Dermis microvascular lymphatic vessel endothelial cell (primary cell): ENCODE measurements at regions not wholly inside any gene's neighbourhood (a gene's known extent, or its start where the extent isn't known, plus 50 kb on each side); places are given as distances from the start of the nearest gene placed in this dataset.
A peak's percentile ranks its signal among the peaks of the same experiment; 100 is the strongest.

ENCODE experiments used
- DNase-seq, 2 donors: peaks; one replicate each; pipeline versions ENCODE4 v3.0.0 to v3.0.0-alpha.2; 2010; ENCODE audit warnings: low read depth in 2 of 2

DNA sequence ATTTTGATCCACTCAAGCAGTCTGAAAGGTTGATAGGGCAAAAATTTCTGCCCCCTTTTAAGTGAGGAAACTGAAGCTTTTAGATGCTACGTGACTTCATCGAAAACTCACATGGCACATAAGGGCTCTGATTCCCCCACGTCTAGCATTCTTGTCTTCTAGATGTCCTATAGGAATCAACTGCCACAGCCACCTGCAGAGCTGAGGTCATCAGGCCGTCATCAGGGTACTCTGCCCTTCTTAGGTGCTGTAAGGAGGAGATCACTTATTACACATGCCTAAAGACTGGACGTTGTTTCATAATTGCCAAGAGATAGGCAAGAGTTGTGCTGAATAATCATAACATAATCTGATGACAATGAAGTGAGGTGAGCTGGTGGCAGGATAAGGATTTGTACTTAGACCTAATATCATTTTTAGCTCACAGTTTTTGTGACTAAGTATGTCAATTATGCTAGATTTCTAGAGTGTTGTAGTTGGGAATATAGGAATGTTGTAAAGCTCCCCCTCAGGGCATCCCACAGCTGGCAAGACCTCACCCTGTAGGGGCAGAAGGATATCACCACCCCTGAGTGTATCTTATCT, 349.4 kb downstream of the METTL15 start:
- DNase-seq = no peak

DNA sequence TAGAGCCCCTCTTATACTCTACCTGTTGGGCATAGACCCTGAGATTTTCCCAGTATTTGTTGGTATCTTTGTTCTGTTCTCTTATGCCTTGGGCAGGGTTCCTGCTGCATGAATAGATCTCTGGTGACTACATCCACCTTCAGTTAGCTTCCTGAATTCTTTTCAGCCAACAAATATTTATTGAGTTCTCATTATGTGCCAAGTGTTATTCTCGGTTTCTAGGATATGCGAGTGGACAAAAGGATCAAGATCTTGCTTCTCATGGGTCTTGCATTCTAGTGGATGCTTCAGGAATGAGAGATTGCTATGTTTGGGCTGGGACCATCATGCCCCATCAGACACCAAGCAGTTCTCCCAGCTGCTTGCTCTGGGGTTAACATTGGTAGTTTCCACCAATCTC, 340.0 kb downstream of the METTL15 start:
- DNase-seq = no peak

DNA sequence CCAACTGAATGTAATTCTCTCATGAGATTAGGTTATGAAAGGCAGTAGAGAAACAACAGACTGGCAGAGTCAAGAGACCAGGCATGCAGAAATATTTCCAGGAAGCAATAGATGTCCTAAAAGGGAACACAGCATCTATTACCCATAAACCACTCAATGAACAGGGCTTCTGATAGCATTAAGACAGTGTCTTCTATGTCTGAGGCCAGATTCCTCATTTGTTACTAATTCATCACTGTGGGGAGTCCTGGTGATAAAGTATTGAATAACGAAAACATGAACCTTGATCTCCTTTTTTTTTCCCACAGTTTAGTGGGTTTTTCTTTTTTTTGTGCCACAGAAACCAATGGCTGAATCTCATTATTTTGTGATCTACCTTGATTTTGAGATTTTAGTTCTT, 339.0 kb downstream of the METTL15 start:
- no peak for DNase-seq

DNA sequence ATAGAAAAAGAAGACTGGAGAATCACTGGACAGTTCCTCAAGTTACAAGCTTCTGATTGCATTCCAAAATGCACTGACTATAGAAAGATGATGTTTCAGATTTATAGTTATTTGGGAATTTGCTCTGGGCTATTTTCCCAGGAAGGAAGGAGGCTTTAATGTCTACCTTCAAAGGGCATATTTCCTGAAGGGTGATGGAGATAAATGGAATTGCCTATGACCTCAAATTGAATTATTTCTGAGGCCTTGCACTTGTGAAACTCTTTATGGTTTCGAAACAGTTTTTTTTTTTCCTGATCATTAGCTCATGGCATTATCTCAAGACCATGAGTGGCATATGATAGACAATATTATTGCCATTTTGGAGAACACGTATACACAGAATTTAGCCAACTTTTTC, 333.9 kb downstream of the METTL15 start:
- no peak for DNase-seq

DNA sequence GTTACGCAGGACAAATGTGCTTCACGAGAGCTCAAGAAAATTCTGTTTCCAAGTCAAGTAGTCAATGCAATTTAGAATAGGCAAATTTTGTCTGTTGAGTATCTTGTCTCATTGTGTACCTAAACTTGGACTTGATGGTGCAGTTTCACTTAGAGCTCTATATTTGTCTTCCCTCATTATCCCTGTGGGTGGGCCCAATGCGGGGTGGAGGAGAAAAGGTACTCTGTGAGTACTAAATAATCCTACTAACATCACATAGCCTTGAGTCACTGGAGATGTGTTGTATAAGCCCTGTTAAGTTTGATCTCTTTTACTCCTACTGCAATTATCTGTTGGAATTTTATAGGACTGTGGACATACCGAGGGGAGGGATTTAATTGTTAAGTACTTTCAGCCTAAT, 331.2 kb downstream of the METTL15 start:
- DNase-seq = no peak

DNA sequence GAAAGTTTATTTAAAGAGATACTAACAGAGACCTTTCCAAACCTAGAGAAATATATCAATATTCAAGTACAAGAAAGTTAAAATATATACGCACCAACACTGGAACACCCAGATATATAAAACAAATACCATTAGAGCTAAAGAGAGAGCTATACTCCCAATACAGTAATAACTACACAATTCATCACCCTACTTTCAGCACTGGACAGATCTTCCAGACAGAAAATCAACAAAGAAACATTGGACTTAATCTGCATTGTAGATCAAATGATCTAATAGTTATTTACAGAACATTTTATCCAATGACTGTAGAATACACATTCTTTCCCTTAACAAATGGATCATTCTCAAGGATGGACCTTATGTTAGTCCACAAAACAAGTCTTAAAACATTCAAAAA, 311.9 kb downstream of the METTL15 start:
- DNase-seq = no peak

DNA sequence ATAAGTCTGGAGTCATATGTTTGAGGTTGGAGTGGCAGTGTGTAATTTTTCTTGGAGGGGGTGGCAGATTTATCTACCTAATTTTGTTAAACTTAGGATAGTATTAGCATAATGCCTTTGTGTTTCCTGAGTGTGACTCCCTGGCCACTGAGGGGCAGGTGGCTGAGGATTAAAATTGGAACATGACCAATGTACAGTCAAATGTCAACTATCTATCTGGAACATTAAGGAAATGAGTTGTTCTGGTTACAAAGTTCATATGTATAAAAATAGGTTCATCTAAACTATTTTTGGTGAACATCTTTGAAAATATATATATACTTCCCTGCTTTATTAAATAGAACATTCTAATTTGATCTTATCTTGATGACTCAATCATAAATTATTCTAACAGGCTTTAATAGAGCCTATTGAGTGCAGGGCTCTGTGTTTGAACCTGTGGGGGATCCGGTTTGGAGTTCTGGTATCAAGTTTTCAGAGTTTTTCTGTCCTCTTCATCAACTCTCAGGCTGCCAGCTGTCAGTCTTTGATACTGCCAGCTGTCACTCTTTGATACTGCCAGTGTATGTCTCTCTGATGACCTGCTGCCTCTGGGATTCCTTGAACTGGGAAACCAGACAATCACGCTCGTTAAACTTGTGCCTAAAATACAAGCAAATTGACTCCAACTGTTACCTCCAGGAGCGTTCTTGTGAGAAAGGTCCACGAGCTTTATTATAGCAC, 309.6 kb downstream of the METTL15 start:
- DNase-seq = peak in 1 of 2 donors; percentile 9

DNA sequence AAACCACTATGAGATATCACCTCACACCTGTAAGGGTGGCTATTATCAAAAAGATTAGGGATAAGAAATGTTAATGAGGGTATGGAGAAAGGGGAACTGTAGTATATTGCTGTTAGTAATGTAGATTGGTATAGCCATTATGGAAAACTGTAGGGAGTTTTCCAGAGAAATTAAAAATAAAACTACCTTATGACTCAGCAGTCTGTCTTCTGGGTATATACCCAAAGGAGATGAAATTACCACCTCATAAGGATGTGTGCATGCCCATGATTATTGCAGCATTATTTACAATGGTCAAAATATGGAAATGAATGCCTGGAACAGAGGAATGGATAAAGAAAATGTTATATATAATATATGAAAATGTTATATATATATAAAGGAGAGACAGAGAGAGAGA, 303.8 kb downstream of the METTL15 start:
- no peak for DNase-seq

DNA sequence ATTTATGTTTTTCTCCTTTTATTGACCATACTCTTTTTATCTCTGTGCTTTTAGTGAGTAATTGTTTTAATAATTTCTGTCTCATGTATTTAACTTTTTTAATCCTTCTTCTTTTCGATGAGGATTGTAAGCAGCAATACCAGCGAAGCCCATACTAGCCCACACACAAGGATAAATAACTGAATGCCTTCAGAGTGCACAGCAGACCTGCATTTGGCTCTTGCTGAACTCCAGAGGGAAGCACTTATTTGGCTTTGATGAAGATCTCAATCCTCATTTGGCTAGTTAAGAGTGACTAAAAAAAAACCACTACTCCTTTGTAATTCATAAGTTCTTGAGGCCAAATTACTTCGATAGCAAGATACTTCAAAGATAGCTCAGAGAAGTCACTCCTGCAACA, 293.3 kb downstream of the METTL15 start:
- no peak for DNase-seq

DNA sequence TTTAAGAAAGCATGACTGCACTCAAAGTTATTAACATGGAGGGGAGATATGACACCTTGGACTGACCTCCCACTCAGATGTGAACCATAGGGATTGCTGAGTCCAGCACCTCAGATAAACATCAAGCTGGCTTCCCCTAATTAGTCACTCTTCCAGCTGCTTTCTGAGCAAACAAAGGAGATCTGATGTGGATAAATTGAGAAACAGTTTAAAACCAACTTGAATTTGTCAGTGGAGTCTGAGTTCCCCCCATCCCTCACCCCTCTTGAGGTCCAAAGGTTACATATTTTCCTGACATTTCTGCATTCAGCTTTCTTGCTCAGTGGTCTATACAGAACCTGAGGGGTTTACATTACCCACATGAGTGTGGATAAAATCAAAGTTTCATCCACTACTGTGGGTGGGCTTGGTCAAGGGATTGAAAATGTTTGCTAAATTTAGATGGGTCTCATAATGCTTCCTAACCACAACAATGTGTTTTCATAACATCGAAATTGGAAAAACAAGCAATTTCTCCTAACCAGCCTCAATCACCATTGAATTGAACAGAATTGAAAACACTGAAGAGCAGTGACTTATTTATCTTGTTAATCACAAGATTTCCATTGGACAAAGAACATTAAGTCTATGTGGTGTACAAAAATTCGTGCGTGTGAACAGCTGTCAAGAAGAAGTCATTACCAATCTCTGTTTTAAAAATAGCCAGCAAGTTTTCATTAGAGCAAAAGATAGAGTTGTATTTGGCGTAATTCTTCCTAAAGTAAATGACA, 292.3 kb downstream of the METTL15 start:
- peak in 1 of 2 donors; percentile 29 for DNase-seq

DNA sequence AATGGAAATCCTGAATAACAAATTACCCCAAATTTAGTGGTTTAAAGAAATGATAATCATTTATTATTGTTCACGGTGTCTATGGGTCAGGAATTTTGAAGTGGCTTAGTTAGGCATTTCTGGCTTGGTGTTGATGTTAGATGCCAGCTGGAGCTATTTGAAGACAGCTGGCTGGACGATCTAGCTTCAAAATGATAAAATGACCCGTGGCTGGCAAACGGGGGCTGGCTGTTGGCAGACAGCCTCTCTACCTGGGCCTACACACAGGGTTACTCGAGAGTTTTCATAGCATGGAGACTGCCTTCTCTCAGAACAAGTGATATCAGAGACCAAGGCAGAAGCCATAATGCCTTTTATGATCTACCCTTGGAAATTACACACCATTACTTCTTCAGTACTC, 285.2 kb downstream of the METTL15 start:
- DNase-seq = no peak

DNA sequence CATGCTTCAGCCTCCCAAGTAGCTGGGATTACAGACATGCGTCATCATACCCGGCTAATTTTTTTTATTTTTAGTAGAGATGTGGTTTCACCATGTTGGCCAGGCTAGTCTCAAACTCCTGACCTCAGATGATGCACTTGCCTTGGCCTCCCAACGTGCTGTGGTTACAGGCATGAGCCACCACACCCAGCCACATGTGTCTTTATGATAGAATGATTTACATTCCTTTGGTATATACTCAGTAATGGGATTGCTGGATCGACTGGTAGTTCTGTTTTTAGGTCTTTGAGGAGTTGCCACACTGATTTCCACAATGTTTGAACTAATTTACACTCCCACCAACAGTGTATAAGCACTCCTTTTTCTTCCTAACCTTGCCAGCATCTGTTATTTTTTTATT, 276.2 kb downstream of the METTL15 start:
- DNase-seq = no peak

DNA sequence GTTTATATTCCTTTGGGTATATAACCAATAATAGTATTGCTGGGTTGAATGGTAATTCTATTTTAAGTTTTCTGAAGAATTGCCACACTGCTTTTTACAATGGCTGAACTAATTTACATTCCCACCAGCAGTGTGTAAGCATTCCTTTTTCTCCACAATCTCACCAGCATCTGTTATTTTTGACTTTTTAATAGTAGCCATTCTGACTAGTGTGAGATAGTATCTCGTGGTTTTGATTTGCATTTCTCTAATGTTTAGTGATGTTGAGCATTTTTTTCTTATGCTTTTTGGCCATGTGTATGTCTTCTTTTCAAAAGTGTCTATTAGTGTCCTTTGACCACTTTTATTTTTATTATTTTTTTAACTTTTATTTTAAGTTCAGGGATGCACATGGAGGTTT, 275.3 kb downstream of the METTL15 start:
- DNase-seq = no peak
